Activated naive CD4-positive, alpha-beta T cell treated with anti-CD3 and anti-CD28 coated beads for 36 hours (primary cell): ENCODE measurements at regions not wholly inside any gene's neighbourhood (a gene's known extent, or its start where the extent isn't known, plus 50 kb on each side); places are given as distances from the start of the nearest gene placed in this dataset.

ENCODE experiments used
- CTCF ChIA-PET: fragments of 350-600 bp; sonication (Branson Sonifier 250); formaldehyde crosslinking; loops from one replicate; lab custom pipeline; 2021; ENCODE audit warnings: antibody characterized with exemption; lab: Charles Lee
- DNase-seq: peaks from one replicate; pipeline ENCODE4 v3.0.0-alpha.2; 2020
- H3K27ac Mint-ChIP-seq: one replicate; pipeline ENCODE4 v1.8.0; 2021; ENCODE audit warnings: mild to moderate bottlenecking, mixed read lengths
- H3K27me3 Mint-ChIP-seq: one replicate; pipeline ENCODE4 v1.8.0; 2021; ENCODE audit warnings: low read depth, mixed read lengths
- H3K36me3 Mint-ChIP-seq: one replicate; pipeline ENCODE4 v1.8.0; 2021; ENCODE audit warnings: low read depth, mixed read lengths
- H3K4me1 Mint-ChIP-seq: one replicate; pipeline ENCODE4 v1.8.0; 2021; ENCODE audit warnings: low read depth, mixed read lengths
- H3K4me3 Mint-ChIP-seq: one replicate; pipeline ENCODE4 v1.8.0; 2021; ENCODE audit warnings: mild to moderate bottlenecking, moderate library complexity, mixed read lengths
- H3K9me3 Mint-ChIP-seq: one replicate; pipeline ENCODE4 v1.8.0; 2021; ENCODE audit warnings: mixed read lengths
- intact Hi-C: fragments of 100-400 bp; cut with micrococcal nuclease; formaldehyde crosslinking; loops from one replicate; pipeline ENCODE4 v1.15.1; 2023

DNA sequence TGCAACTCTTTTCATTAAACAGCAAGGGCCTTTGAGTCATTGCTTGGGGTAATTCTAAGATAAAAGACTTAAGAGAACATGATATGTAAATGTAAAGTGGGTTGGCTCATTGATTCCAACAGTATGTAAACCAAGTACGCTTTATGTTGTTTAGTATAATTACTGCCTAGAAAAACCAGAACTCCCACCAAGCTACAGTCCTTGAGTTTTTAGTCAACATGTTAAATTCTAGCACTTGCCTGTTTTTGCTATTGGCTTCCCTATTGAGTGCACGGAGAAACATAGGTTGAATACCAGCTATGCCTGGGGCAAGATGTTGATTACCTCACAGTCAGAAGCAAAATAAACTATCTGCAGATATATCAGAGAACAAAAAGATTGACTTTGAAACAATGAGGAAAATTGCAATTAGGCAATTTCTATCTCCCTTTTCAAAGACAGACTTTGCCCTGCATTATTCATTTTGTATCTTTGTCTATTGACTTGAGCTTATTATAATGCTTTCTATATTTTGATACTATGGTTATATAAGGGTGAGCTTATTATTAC, 179.3 kb downstream of the ZPLD1 start:
- Mint-ChIP-seq H3K4me1 (no peaks in the 10 kb centered on the region), H3K27ac (no peak overlapping the region), H3K36me3 (no peaks in the 10 kb centered on the region), H3K27me3 (peaks cover 3% of the 10 kb centered on the region), H3K9me3 (peaks cover 5% of the 10 kb centered on the region), H3K4me3 (no peak overlapping the region)
- intact Hi-C loops: no loop called here
- DNase-seq: no peak
- CTCF ChIA-PET: no interaction called here

- Mint-ChIP-seq H3K9me3 (peaks cover 5% of the 10 kb centered on the region), H3K36me3 (no peaks in the 10 kb centered on the region), H3K4me3 (no peak overlapping the region), H3K27me3 (peaks cover 3% of the 10 kb centered on the region), H3K4me1 (no peaks in the 10 kb centered on the region), H3K27ac (no peak overlapping the region)
- intact Hi-C loops: no loop called here
- CTCF ChIA-PET: no interaction called here
- DNase-seq: no peak
Observed at GRCh38 chr3:102614585-102614984, 179.8 kb downstream of the ZPLD1 start.

DNA sequence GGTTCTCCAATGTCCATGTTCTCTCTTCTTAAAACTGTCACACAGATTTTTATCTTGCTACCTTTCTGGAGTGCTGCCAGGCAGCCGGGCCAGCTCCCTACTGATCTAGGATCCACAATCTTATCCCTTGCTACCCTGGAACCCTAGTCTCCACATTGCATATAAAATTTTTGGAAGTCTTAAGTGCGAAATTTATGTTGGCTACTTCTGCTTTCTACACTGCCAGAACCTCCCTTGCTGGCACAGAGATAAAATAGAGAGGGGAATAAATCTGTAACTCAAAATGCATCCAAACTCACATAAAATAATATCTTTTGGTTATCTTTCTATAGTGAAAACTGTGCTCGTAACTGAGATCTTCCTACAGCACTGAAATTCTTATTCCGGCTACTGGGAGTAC, 182.6 kb downstream of the ZPLD1 start:
- Mint-ChIP-seq H3K9me3 (no peaks in the 10 kb centered on the region), H3K27me3 (no peaks in the 10 kb centered on the region), H3K4me1 (no peaks in the 10 kb centered on the region), H3K4me3 (no peak overlapping the region), H3K36me3 (no peaks in the 10 kb centered on the region), H3K27ac (no peak overlapping the region)
- intact Hi-C loops: no loop called here
- CTCF ChIA-PET: no interaction called here
- DNase-seq: no peak

GRCh38 chr3:102619361-102619760, 184.5 kb downstream of the ZPLD1 start:
- intact Hi-C loops: no loop called here
- CTCF ChIA-PET: interaction anchor here (0.7 kb wide), 1 partner anchor 868 kb away, joined by 4 read pairs; no protein-coding TSS in a partner anchor
- no peaks in the 10 kb centered on the region for H3K36me3 Mint-ChIP-seq
- H3K4me3 Mint-ChIP-seq: no peak overlapping the region
- DNase-seq: no peak
- H3K27me3 Mint-ChIP-seq: no peaks in the 10 kb centered on the region
- H3K27ac Mint-ChIP-seq: no peak overlapping the region
- no peaks in the 10 kb centered on the region for H3K9me3 Mint-ChIP-seq
- H3K4me1 Mint-ChIP-seq: no peaks in the 10 kb centered on the region

DNA sequence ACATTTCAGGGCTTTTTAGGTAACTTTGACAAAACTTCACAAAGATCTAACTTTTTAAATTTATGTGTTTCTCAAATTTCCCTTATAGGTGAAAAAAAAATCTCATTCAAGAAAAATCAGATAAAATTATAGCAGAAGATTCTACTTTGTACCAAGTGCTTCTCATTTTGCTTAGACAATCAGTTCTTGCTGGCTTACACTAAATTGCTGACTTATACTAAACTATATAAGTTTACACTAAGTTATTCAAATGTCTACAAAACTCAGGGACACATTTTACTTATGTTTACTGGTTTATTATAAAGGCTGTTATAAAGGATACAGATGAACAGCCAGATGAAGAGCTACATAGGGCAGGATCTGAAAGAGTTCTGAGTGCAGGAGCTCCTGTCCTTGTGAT, 195.1 kb downstream of the ZPLD1 start:
- Mint-ChIP-seq H3K4me1 (no peaks in the 10 kb centered on the region), H3K9me3 (no peaks in the 10 kb centered on the region), H3K36me3 (no peaks in the 10 kb centered on the region), H3K4me3 (no peak overlapping the region), H3K27me3 (no peaks in the 10 kb centered on the region), H3K27ac (no peak overlapping the region)
- CTCF ChIA-PET: no interaction called here
- DNase-seq: no peak
- intact Hi-C loops: no loop called here

GRCh38 chr3:102630531-102630930, 195.7 kb downstream of the ZPLD1 start:
- Mint-ChIP-seq H3K27me3 (no peaks in the 10 kb centered on the region), H3K27ac (no peak overlapping the region), H3K4me3 (no peak overlapping the region), H3K9me3 (no peaks in the 10 kb centered on the region), H3K36me3 (no peaks in the 10 kb centered on the region), H3K4me1 (no peaks in the 10 kb centered on the region)
- intact Hi-C loops: no loop called here
- CTCF ChIA-PET: no interaction called here
- no peak for DNase-seq

DNA sequence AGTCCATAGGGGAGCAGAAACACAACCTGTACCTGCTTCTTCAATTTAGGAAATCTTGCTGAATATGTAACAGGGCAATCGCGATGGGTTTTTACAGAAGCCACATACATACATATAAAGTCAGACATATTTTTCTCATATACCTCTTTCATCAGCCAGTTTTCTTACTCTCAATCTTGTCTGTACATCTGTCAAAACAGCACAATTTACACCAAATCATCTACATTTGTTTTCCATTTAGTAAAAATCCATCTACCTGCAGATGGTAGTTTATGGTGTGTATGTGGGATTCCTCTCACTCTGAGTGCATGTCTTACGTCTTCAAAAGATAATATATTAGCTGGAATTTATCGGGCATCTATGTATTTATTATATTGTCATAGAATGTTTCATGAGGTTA, 208.7 kb downstream of the ZPLD1 start:
- DNase-seq: no peak
- no peaks in the 10 kb centered on the region for H3K27me3 Mint-ChIP-seq
- H3K36me3 Mint-ChIP-seq: no peaks in the 10 kb centered on the region
- CTCF ChIA-PET: interaction anchor here (1.1 kb wide), 1 partner anchor 30 kb away, joined by 3 read pairs; no protein-coding TSS in a partner anchor
- no peaks in the 10 kb centered on the region for H3K4me1 Mint-ChIP-seq
- H3K9me3 Mint-ChIP-seq: no peaks in the 10 kb centered on the region
- intact Hi-C loops: no loop called here
- no peak overlapping the region for H3K4me3 Mint-ChIP-seq
- no peak overlapping the region for H3K27ac Mint-ChIP-seq

DNA sequence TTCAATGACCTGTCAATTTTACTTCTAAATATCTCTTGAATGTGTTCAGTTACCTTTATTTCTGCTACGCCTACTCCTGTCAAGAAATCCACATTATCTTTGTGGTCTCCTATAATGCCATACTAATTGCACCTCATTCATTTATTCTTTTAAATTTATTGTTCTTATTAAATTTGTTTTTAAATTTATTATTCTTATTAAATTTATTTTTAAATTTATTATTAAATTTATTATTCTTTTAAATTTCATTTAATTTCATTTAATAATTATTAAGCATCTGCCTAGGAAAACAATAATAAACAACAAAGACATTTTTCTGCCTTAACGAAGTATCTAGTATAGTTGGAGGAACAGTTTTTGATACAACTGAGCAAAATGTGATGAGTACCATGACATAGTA, 211.7 kb downstream of the ZPLD1 start:
- Mint-ChIP-seq H3K4me3 (no peak overlapping the region), H3K9me3 (no peaks in the 10 kb centered on the region), H3K4me1 (no peaks in the 10 kb centered on the region), H3K27me3 (no peaks in the 10 kb centered on the region), H3K27ac (no peak overlapping the region), H3K36me3 (no peaks in the 10 kb centered on the region)
- DNase-seq: no peak
- intact Hi-C loops: no loop called here
- CTCF ChIA-PET: no interaction called here

DNA sequence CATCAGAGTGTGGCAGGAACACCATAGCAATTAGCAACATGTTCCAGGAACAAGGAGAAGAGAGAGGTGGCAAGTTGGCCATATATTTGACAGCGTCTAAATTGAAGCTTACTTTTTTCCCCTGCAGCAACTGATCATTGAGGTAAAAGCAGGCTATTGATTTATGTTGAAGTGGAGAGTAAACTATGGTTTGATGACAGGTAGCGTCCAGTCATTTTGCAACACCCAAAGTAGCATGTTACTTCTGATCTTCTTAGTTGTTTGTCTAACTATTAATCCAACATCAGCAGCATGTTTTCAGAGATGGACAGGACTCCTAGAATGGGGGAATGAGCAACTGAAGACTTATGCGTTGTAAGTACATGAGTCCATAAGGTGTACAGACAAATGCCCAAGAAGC, 225.8 kb downstream of the ZPLD1 start:
- CTCF ChIA-PET: no interaction called here
- no peak for DNase-seq
- H3K36me3 Mint-ChIP-seq: no peaks in the 10 kb centered on the region
- no peak overlapping the region for H3K27ac Mint-ChIP-seq
- H3K9me3 Mint-ChIP-seq: no peaks in the 10 kb centered on the region
- peaks cover 6% of the 10 kb centered on the region for H3K27me3 Mint-ChIP-seq
- H3K4me3 Mint-ChIP-seq: no peak overlapping the region
- no peaks in the 10 kb centered on the region for H3K4me1 Mint-ChIP-seq
- intact Hi-C loops: no loop called here

DNA sequence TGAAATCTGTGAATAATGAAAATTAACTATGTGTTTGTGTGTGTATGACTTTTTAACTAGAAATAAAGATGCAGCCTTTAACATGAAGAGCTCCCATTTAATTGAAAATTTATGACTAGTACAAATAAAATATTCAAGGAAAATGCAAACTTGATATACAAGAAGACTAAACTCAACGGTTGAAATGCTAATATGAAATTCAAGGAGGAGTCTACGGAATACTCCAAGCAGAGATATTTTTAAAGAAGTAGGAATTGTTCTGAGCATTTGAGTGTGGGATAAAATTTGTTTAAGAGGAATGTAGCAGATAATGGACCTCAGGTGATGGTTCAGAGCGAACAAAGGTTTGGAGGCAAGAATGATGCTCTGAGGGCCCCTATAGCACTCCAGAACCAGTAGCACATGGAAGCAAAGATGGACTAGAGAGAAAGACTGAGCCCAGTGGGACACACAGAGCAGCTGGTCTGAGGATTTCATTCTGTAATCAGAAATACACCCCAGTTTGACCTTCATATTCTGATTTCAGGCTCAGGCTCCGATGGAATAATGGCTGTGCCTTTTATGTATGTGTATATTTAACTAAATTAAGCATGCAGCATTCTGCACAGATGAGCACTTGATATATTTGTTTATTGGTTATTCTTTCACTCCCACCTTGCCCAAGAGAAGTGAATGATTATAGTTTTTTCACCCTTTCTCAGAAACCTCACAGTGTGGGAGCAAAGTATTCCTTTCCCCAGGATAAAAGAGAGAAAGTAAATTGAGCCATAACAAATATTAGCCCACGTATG, 227.1 kb downstream of the ZPLD1 start:
- no peak overlapping the region for H3K27ac Mint-ChIP-seq
- DNase-seq: no peak
- H3K4me1 Mint-ChIP-seq: no peaks in the 10 kb centered on the region
- CTCF ChIA-PET: interaction anchor here (1.1 kb wide), 1 partner anchor 10 kb away, joined by 3 read pairs; no protein-coding TSS in a partner anchor
- no peaks in the 10 kb centered on the region for H3K9me3 Mint-ChIP-seq
- H3K36me3 Mint-ChIP-seq: no peaks in the 10 kb centered on the region
- intact Hi-C loops: no loop called here
- H3K4me3 Mint-ChIP-seq: no peak overlapping the region
- peaks cover 6% of the 10 kb centered on the region for H3K27me3 Mint-ChIP-seq

DNA sequence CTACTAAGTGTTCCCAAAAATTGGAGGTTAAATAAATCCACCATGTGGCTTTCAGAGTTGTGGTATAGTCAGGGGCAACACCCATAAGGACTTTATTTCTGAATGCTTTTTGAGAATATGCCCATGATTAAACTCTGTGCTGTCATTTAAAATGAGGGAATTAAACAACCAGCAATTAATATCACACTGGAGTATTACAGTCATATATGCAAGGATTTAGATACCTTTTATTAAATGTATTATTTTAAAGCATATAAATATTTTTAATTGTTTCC, 227.6 kb downstream of the ZPLD1 start:
- Mint-ChIP-seq H3K36me3 (no peaks in the 10 kb centered on the region), H3K4me3 (no peak overlapping the region), H3K9me3 (no peaks in the 10 kb centered on the region), H3K27me3 (peaks cover 4% of the 10 kb centered on the region), H3K4me1 (no peaks in the 10 kb centered on the region), H3K27ac (no peak overlapping the region)
- CTCF ChIA-PET: interaction anchor here (1.1 kb wide), 1 partner anchor 9 kb away, joined by 3 read pairs; no protein-coding TSS in a partner anchor
- intact Hi-C loops: no loop called here
- no peak for DNase-seq

DNA sequence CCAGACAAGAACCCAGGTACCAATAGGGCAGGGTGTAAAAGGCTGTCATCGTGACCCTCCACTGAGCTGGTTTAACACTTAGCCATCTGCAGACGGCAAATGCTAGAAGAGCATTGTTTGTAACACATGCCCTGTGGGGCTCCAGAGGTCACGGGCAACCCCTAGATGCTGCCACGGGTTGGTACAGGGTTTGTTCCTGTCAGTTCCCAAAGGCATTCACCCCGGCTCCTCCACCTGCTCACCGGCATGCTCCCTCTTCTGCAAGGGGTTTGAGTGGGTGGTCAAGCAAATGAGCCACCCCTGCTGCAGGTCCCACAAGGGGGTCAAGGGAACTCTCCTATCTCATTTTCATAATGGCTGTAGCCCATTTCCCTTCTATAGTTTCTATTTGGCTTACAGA, 229.3 kb downstream of the ZPLD1 start:
- H3K36me3 Mint-ChIP-seq: no peaks in the 10 kb centered on the region
- DNase-seq: no peak
- no peak overlapping the region for H3K4me3 Mint-ChIP-seq
- CTCF ChIA-PET: interaction anchor here (1.9 kb wide), 1 partner anchor 9 kb away, joined by 9 read pairs; no protein-coding TSS in a partner anchor
- H3K9me3 Mint-ChIP-seq: no peaks in the 10 kb centered on the region
- no peak overlapping the region for H3K27ac Mint-ChIP-seq
- intact Hi-C loops: no loop called here
- peaks cover 4% of the 10 kb centered on the region for H3K27me3 Mint-ChIP-seq
- no peaks in the 10 kb centered on the region for H3K4me1 Mint-ChIP-seq

GRCh38 chr3:102665183-102665582, 230.4 kb downstream of the ZPLD1 start:
- H3K27ac Mint-ChIP-seq: no peak overlapping the region
- H3K36me3 Mint-ChIP-seq: no peaks in the 10 kb centered on the region
- H3K9me3 Mint-ChIP-seq: no peaks in the 10 kb centered on the region
- CTCF ChIA-PET: interaction anchor here (1.9 kb wide), 1 partner anchor 8 kb away, joined by 9 read pairs; no protein-coding TSS in a partner anchor
- DNase-seq: no peak
- H3K4me3 Mint-ChIP-seq: no peak overlapping the region
- intact Hi-C loops: no loop called here
- H3K4me1 Mint-ChIP-seq: no peaks in the 10 kb centered on the region
- H3K27me3 Mint-ChIP-seq: peaks cover 4% of the 10 kb centered on the region
